DOHH2 (cell line): ENCODE measurements at regions not wholly inside any gene's neighbourhood (a gene's known extent, or its start where the extent isn't known, plus 50 kb on each side); places are given as distances from the start of the nearest gene placed in this dataset.

Experiments used
- EZH2phosphoT487 ChIP-seq: fragments of 200-600 bp; sonication (generic); IDR thresholded peaks from 2 replicates; pipeline ENCODE4 v1.6.1; 2017; ENCODE audit warnings: borderline replicate concordance, mild to moderate bottlenecking, antibody characterized with exemption, low read length, moderate library complexity, mixed read lengths
- TF ChIP-seq, protein P1 (sequence below): fragments of 200-600 bp; sonication (generic); IDR thresholded peaks from one replicate; pipeline ENCODE4 v1.5.1; 2014; ENCODE audit warnings: antibody characterized with exemption, mild to moderate bottlenecking, low read depth, low read length; ENCODE audit not compliant: poor library complexity, severe bottlenecking

DNA sequence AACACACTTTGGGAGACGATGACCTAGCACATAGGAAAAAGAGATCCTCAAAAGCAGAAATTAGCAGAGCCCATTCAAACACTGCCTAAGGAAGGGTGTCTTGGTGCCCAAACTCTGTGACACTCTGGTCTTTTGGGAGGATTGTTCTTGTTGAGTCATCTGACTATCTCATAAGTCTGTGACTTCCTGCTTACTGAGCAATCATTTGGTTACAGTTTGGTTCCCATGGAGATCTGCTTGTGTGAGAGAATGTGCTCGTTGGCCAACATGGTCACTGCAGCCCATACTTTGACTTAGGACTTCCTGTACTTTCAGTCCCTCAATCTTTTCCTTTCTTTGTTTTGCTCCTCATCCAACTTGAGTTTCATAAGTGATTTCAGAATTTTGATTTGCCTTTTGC, 602.9 kb downstream of the NYAP2 start:
- TF ChIP-seq, protein P1, sequence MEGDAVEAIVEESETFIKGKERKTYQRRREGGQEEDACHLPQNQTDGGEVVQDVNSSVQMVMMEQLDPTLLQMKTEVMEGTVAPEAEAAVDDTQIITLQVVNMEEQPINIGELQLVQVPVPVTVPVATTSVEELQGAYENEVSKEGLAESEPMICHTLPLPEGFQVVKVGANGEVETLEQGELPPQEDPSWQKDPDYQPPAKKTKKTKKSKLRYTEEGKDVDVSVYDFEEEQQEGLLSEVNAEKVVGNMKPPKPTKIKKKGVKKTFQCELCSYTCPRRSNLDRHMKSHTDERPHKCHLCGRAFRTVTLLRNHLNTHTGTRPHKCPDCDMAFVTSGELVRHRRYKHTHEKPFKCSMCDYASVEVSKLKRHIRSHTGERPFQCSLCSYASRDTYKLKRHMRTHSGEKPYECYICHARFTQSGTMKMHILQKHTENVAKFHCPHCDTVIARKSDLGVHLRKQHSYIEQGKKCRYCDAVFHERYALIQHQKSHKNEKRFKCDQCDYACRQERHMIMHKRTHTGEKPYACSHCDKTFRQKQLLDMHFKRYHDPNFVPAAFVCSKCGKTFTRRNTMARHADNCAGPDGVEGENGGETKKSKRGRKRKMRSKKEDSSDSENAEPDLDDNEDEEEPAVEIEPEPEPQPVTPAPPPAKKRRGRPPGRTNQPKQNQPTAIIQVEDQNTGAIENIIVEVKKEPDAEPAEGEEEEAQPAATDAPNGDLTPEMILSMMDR, result no peak
- TF ChIP-seq EZH2phosphoT487, result no peak
